HepG2 (cell line): ENCODE measurements at regions not wholly inside any gene's neighbourhood (a gene's known extent, or its start where the extent isn't known, plus 50 kb on each side); places are given as distances from the start of the nearest gene placed in this dataset.

ENCODE experiments used
- ATAC-seq: fragments of 200-7000 bp; cut with Tn5 transposase; 3 replicates; pipeline ENCODE4 v1.9.1; 2020; ENCODE audit warnings: mild to moderate bottlenecking, moderate library complexity
- BruUV-seq: library from RNA; stranded (reverse); fragments of 400-500 nt; replicated peaks from 2 replicates; lab custom pipeline; 2021; lab: Mats Ljungman, UMichigan
- CTCF ChIA-PET: fragments of 300-600 bp; formaldehyde crosslinking; extraction: SDS; loops from one replicate; lab custom pipeline; 2021; ENCODE audit warnings: low total read pairs, inconsistent platforms, low intra/inter-chr PET ratio; lab: Yijun Ruan, JAX
- POLR2A ChIA-PET: fragments of 350-600 bp; sonication (Branson Sonifier 250); formaldehyde crosslinking; loops from one replicate; lab custom pipeline; 2020; ENCODE audit warnings: antibody characterized with exemption, inconsistent platforms; lab: Yijun Ruan, JAX
- DNase-seq: peaks from one replicate; pipeline ENCODE4 v3.0.0-alpha.2; 2015; ENCODE audit warnings: low spot score
- FAIRE-seq: peaks from 3 replicates; lab custom pipeline; 2011; peaks lifted over from hg19 to GRCh38; lab: Jason Lieb, UNC
- H2AFZ ChIP-seq: one replicate; pipeline ENCODE4 v1.6.1; 2011; ENCODE audit warnings: low read length, inconsistent platforms
- H3K27ac ChIP-seq: fragments of 300-600 bp; 3 replicates; pipeline ENCODE4 v1.8.0; 2011; ENCODE audit warnings: mixed run types, mild to moderate bottlenecking, mixed read lengths, low read length, inconsistent platforms; ENCODE audit not compliant: insufficient read depth; ENCODE audit errors: extremely low read length
- H3K27me3 ChIP-seq, 2 experiments: fragments of 200-600 bp in 1 of 2; 2 replicates in 1 of 2; 3 replicates in 1 of 2; pipeline versions ENCODE4 v1.6.0 to v1.8.0; 2011; ENCODE audit warnings: low read length in 2 of 2, mild to moderate bottlenecking in 2 of 2, moderate library complexity in 2 of 2, inconsistent platforms in 1 of 2; ENCODE audit not compliant: insufficient read depth in 2 of 2, control insufficient read depth in 1 of 2
- H3K36me3 ChIP-seq, 2 experiments: fragments of 200-600 bp in 1 of 2; replicated peaks in 1 of 2; 2 replicates in 1 of 2; 3 replicates in 1 of 2; pipeline versions ENCODE4 v1.5.1 to v1.8.0; 2011; ENCODE audit warnings: low read length in 2 of 2, inconsistent platforms in 1 of 2; ENCODE audit not compliant: insufficient read depth in 2 of 2, control insufficient read depth in 1 of 2
- H3K4me1 ChIP-seq: 2 replicates; pipeline ENCODE4 v1.5.1; 2012; ENCODE audit warnings: low read length, inconsistent platforms; ENCODE audit not compliant: insufficient read depth
- H3K4me2 ChIP-seq: 2 replicates; pipeline ENCODE4 v1.6.0; 2011; ENCODE audit warnings: low read depth, low read length, inconsistent platforms
- H3K4me3 ChIP-seq, 3 experiments: fragments of 200-600 bp in 1 of 3; sonication (generic), shearing (Covaris generic) in 1 of 3; replicated peaks in 1 of 3; 2 replicates each; pipeline ENCODE4 v1.5.1; 2011 to 2016; ENCODE audit warnings: low read length in 3 of 3, inconsistent platforms in 2 of 3, low read depth in 2 of 3, mild to moderate bottlenecking in 2 of 3, control low read depth in 1 of 3, mixed read lengths in 1 of 3; ENCODE audit not compliant: insufficient read depth in 1 of 3
- H3K79me2 ChIP-seq: one replicate; pipeline ENCODE4 v1.6.1; 2011; ENCODE audit warnings: low read length, inconsistent platforms; ENCODE audit not compliant: insufficient read depth
- H3K9ac ChIP-seq: 2 replicates; pipeline ENCODE4 v1.6.0; 2011; ENCODE audit warnings: mild to moderate bottlenecking, low read depth, low read length, inconsistent platforms; ENCODE audit not compliant: insufficient read depth
- H3K9me3 ChIP-seq: 2 replicates; pipeline ENCODE4 v1.5.1; 2012; ENCODE audit warnings: mild to moderate bottlenecking, low read length
- H4K20me1 ChIP-seq: 2 replicates; pipeline ENCODE4 v1.6.0; 2011; ENCODE audit warnings: inconsistent platforms, mild to moderate bottlenecking, low read length, moderate library complexity; ENCODE audit not compliant: insufficient read depth
- ADNP ChIP-seq: sonication (generic); formaldehyde crosslinking; IDR thresholded peaks from 2 replicates; pipeline ENCODE4 v1.4.0; 2020; ENCODE audit warnings: missing genetic modification reagents
- BRD4 ChIP-seq: sonication (generic); formaldehyde crosslinking; IDR thresholded peaks from 2 replicates; pipeline ENCODE4 v1.4.0; 2020; ENCODE audit warnings: missing genetic modification reagents
- IKZF4 ChIP-seq: sonication (generic); formaldehyde crosslinking; IDR thresholded peaks from 2 replicates; pipeline ENCODE4 v1.5.1; 2020; ENCODE audit warnings: borderline replicate concordance, mild to moderate bottlenecking, low read depth, missing genetic modification reagents; ENCODE audit errors: not compliant biosample characterization
- NRL ChIP-seq: sonication (generic); formaldehyde crosslinking; IDR thresholded peaks from 2 replicates; pipeline ENCODE4 v1.5.0; 2020; ENCODE audit warnings: missing genetic modification reagents, mild to moderate bottlenecking, moderate library complexity, borderline replicate concordance
- SETDB1 ChIP-seq: sonication (generic); formaldehyde crosslinking; IDR thresholded peaks from 2 replicates; pipeline ENCODE4 v1.5.1; 2020; ENCODE audit warnings: missing genetic modification reagents, mild to moderate bottlenecking, borderline replicate concordance
- ZBTB38 ChIP-seq: sonication (generic); formaldehyde crosslinking; IDR thresholded peaks from 2 replicates; pipeline ENCODE4 v1.5.1; 2020; ENCODE audit warnings: mild to moderate bottlenecking, missing genetic modification reagents
- ZNF121 ChIP-seq: sonication (generic); formaldehyde crosslinking; IDR thresholded peaks from 2 replicates; pipeline ENCODE4 v1.5.0; 2020; ENCODE audit warnings: mild to moderate bottlenecking, missing genetic modification reagents
- ZNF17 ChIP-seq: sonication (generic); formaldehyde crosslinking; IDR thresholded peaks from 2 replicates; pipeline ENCODE4 v1.5.0; 2020; ENCODE audit warnings: mild to moderate bottlenecking, missing genetic modification reagents
- ZNF609 ChIP-seq: sonication (generic); formaldehyde crosslinking; IDR thresholded peaks from 2 replicates; pipeline ENCODE4 v1.4.0; 2020; ENCODE audit warnings: mild to moderate bottlenecking, missing genetic modification reagents, borderline replicate concordance
- ZNF678 ChIP-seq: sonication (generic); formaldehyde crosslinking; IDR thresholded peaks from 2 replicates; pipeline ENCODE4 v1.4.0; 2020; ENCODE audit warnings: mild to moderate bottlenecking, missing genetic modification reagents
- ZNF761 ChIP-seq: sonication (generic); formaldehyde crosslinking; conservative IDR thresholded peaks from 2 replicates; pipeline ENCODE4 v1.4.0; 2020; ENCODE audit warnings: mild to moderate bottlenecking, missing genetic modification reagents
- WGBS: methylation state at CpG from one replicate; pipeline ENCODE4 v1.1.6; 2017; ENCODE audit warnings: low lambda C conversion rate; 5-methylcytosine and 5-hydroxymethylcytosine counted together
- in situ Hi-C: cut with HindIII; loops from 2 replicates; pipeline ENCODE4 v1.10.0; 2017; ENCODE audit warnings: low pct_unique_long_range_greater_than_20kb; ENCODE audit not compliant: extremely low pct_ligation_motif_present
- intact Hi-C: fragments of 100-400 bp; cut with micrococcal nuclease; formaldehyde crosslinking; loops from one replicate; pipeline ENCODE4 v1.10.0; 2022; ENCODE audit not compliant: unreplicated experiment
- TF ChIP-seq, protein P1 (sequence below): sonication (generic); formaldehyde crosslinking; IDR thresholded peaks from 2 replicates; pipeline ENCODE4 v1.5.1; 2020; ENCODE audit warnings: missing genetic modification reagents, mild to moderate bottlenecking, borderline replicate concordance
- TF ChIP-seq, protein P2 (sequence below): sonication (generic); formaldehyde crosslinking; IDR thresholded peaks from 2 replicates; pipeline ENCODE4 v1.4.0; 2020; ENCODE audit warnings: missing genetic modification reagents
- TF ChIP-seq, protein P3 (sequence below): sonication (generic); formaldehyde crosslinking; IDR thresholded peaks from 2 replicates; pipeline ENCODE4 v1.5.0; 2020; ENCODE audit warnings: mild to moderate bottlenecking, missing genetic modification reagents, borderline replicate concordance

DNA sequence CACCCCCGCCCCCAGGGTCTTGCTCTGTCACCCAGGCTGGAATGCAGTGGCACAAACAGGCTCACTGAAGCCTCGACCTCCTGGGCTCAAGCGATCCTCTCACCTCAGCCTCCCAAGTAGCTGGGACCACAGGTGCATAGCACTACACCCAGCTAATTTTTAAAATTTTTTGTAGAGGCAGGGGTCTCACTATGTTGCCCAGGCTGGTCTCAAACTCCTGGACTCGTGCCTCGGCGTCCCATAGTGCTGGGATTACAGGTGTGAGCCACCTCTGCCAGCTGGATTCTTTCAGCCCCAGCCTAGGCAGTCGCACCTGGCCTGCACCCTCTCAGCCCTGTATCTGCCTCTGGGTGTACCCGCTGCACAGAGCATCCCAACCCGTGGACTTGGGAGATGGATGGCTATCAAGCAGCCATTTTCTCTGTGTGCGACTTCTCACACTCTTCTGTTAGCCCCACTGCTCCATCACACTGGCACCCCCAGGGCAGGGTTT lies 166.4 kb upstream of the HAAO start (continued):
- TF ChIP-seq ZNF678 (CRISPR knock-in tag) (no peak), SETDB1 (CRISPR knock-in tag) (no peak), NRL (CRISPR knock-in tag) (peak; percentile 53; the same call in 1 of the 2 replicates), ZNF17 (CRISPR knock-in tag) (no peak), ZBTB38 (CRISPR knock-in tag) (0 out of 2 replicates have a peak, but pooled peaks have one; percentile 11)
- TF ChIP-seq, protein P1, sequence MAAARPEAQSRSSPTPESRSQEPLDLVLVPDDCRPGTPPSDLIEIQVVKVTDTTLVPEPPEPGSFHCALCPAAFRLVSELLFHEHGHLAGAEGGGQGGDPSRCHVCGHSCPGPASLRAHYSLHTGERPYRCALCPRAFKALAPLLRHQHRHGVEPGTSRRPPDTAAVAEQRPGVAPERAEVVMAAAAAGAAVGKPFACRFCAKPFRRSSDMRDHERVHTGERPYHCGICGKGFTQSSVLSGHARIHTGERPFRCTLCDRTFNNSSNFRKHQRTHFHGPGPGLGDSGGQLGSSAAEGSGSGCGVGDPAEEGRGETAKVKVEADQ (CRISPR knock-in tag): peak; percentile 44
- TF ChIP-seq, all 625 proteins: peak for 10

DNA sequence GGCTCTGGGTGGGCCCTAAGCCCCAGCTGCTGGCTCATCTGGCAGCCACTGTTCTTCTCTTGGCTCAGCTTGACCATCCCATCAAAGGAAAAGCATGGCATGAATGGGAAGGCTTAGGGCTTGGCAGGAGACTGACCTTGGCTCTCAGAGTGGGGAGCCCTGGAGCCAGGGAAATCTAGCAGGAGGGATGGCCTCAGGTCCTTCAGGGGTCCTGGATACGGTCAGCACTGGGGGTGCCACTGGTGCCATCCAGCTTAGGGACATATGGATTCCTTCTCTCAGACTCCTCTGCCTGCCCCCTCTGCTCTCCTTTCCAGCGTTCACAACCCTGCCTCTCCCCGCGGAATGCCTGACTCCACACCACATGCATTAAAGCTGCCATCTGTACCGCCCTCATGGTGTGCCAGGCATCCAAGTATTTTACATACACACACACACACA lies 165.5 kb upstream of the HAAO start:
- Histone ChIP-seq H3K4me3 (no peak overlapping the region), H3K9ac (no peak overlapping the region), H3K36me3 (no peaks in the 10 kb centered on the region), H3K9me3 (no peaks in the 10 kb centered on the region), H3K27me3 (no peaks in the 10 kb centered on the region), H3K79me2 (no peaks in the 10 kb centered on the region), H3K27ac (peak overlapping the region; percentile 6), H3K4me1 (peaks cover 96% of the 10 kb centered on the region), H4K20me1 (no peaks in the 10 kb centered on the region), H3K4me2 (no peak overlapping the region), H2AFZ (no peak overlapping the region)
- 95% methylated on average over 5 of the region's 5 CpGs for WGBS
- in situ Hi-C loops (no loop called here), intact Hi-C loops (loop anchor here (2.0 kb wide), 1 partner anchor 15 kb away; no protein-coding TSS in a partner anchor)
- no TSS peak for BruUV-seq
- DNase-seq: no peak
- CTCF ChIA-PET: no interaction called here
- no peak for ATAC-seq
- POLR2A ChIA-PET: interaction anchor here (0.6 to 9.3 kb wide), 3 partner anchors 10 to 31 kb away, joined by 3 to 98 read pairs (median 4); no protein-coding TSS in a partner anchor
- FAIRE-seq: no peak
- TF ChIP-seq, protein P2, sequence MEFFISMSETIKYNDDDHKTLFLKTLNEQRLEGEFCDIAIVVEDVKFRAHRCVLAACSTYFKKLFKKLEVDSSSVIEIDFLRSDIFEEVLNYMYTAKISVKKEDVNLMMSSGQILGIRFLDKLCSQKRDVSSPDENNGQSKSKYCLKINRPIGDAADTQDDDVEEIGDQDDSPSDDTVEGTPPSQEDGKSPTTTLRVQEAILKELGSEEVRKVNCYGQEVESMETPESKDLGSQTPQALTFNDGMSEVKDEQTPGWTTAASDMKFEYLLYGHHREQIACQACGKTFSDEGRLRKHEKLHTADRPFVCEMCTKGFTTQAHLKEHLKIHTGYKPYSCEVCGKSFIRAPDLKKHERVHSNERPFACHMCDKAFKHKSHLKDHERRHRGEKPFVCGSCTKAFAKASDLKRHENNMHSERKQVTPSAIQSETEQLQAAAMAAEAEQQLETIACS (CRISPR knock-in tag): no peak
- TF ChIP-seq BRD4 (CRISPR knock-in tag): no peak
- no peak for TF ChIP-seq ZNF761
- TF ChIP-seq ADNP (CRISPR knock-in tag): no peak
- TF ChIP-seq IKZF4 (CRISPR knock-in tag): peak; percentile 29
- no peak for TF ChIP-seq ZNF121
- TF ChIP-seq, protein P3, sequence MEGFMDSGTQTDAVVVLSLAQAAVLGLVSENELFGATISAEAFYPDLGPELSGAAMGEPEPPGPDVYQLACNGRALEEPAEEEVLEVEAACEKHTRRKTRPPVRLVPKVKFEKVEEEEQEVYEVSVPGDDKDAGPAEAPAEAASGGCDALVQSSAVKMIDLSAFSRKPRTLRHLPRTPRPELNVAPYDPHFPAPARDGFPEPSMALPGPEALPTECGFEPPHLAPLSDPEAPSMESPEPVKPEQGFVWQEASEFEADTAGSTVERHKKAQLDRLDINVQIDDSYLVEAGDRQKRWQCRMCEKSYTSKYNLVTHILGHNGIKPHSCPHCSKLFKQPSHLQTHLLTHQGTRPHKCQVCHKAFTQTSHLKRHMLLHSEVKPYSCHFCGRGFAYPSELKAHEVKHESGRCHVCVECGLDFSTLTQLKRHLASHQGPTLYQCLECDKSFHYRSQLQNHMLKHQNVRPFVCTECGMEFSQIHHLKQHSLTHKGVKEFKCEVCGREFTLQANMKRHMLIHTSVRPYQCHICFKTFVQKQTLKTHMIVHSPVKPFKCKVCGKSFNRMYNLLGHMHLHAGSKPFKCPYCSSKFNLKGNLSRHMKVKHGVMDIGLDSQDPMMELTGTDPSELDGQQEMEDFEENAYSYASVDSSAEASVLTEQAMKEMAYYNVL (CRISPR knock-in tag): no peak
- no peak for TF ChIP-seq ZNF609 (CRISPR knock-in tag)
